ENCODE measurements at regions not wholly inside any gene's neighbourhood (a gene's known extent, or its start where the extent isn't known, plus 50 kb on each side); places are given as distances from the start of the nearest gene placed in this dataset.

GRCh38 chr5:33309068-33309467 lies 131.7 kb upstream of the TARS1 start:
- ChIA-PET POLR2A (no interaction called here), CTCF (no interaction called here)
- H4K20me1 ChIP-seq (ENCODE audit: insufficient read depth): no peaks in the 10 kb centered on the region
- no peak for TF ChIP-seq ELF1 (IDR thresholded peaks at IDR 0.05)
- no peak for TF ChIP-seq EZH2phosphoT487 (IDR thresholded peaks at IDR 0.05; ENCODE audit: borderline replicate concordance, low read depth)
- no peak for TF ChIP-seq MAX (IDR thresholded peaks at IDR 0.05; ENCODE audit: low read depth)
- no peak for TF ChIP-seq MEF2A (IDR thresholded peaks at IDR 0.05; ENCODE audit: borderline replicate concordance, low read depth)
- no peak for TF ChIP-seq TEAD4 (IDR thresholded peaks at IDR 0.05; ENCODE audit: borderline replicate concordance, insufficient read depth)
- TF ChIP-seq FOXJ3 (CRISPR knock-in tag; IDR thresholded peaks at IDR 0.05): no peak
- TF ChIP-seq IRF3 (IDR thresholded peaks at IDR 0.05; ENCODE audit: low read depth, low read length): no peak
- no peak for TF ChIP-seq CTCF (IDR thresholded peaks at IDR 0.05)
- no peak for TF ChIP-seq MXI1 (IDR thresholded peaks at IDR 0.05; ENCODE audit: low read depth, low read length)
- no peak for TF ChIP-seq RXRA (IDR thresholded peaks at IDR 0.05; ENCODE audit: borderline replicate concordance, low read depth)
- TF ChIP-seq SMC3 (IDR thresholded peaks at IDR 0.05; ENCODE audit: low read depth, low read length): no peak
- TF ChIP-seq JUND (IDR thresholded peaks at IDR 0.05): no peak
- no peak for TF ChIP-seq FOXM1 (IDR thresholded peaks at IDR 0.05; ENCODE audit: low read depth)
- no peak for TF ChIP-seq RCOR1 (IDR thresholded peaks at IDR 0.05; ENCODE audit: low read length)
- no peak for TF ChIP-seq GABPA (IDR thresholded peaks at IDR 0.05; ENCODE audit: low read depth)
- no peak for TF ChIP-seq FOSL2 (IDR thresholded peaks at IDR 0.05; ENCODE audit: borderline replicate concordance, low read depth)
- TF ChIP-seq REST (IDR thresholded peaks at IDR 0.05; ENCODE audit: low read depth, low read length): no peak
- WGBS (ENCODE audit: low lambda C conversion rate): 40% methylated on average over 2 of the region's 2 CpGs
- no peaks in the 10 kb centered on the region for H3K79me2 ChIP-seq (ENCODE audit: insufficient read depth)
- H3K27ac ChIP-seq (ENCODE audit: low read depth in 2 of 2, low read length in 1 of 2): peak overlapping the region; percentile 2 to 100; a peak in 3 of 4 replicates
- no peaks in the 10 kb centered on the region for H3K27me3 ChIP-seq (ENCODE audit: insufficient read depth)
- peaks cover 0 to 50% of the 10 kb centered on the region in 2 experiments; a peak in 3 of 4 replicates for H3K4me1 ChIP-seq (ENCODE audit: control insufficient read depth in 1 of 2, insufficient read depth in 2 of 2, low read depth in 1 of 2, low read length in 1 of 2)
- peak overlapping the region; percentile 73; the same call in 1 of the 2 replicates for H3K9ac ChIP-seq
- H3F3A ChIP-seq (replicated peaks; ENCODE audit: insufficient read depth): peaks cover 72% of the 10 kb centered on the region
- no peaks in the 10 kb centered on the region for H3K36me3 ChIP-seq (replicated peaks in 1 of 2; ENCODE audit: control insufficient read depth in 1 of 2, insufficient read depth in 2 of 2, low read length in 1 of 2)
- no peak overlapping the region for H3K4me3 ChIP-seq (ENCODE audit: low read depth in 2 of 2, low read length in 1 of 2)
- H3K9me2 ChIP-seq: no peaks in the 10 kb centered on the region
- no peak for DNase-seq
- peak overlapping the region; percentile 54; the same call in 1 of the 2 replicates for H3K4me2 ChIP-seq
- no peaks in the 10 kb centered on the region for H3K9me3 ChIP-seq
- peak overlapping the region; percentile 53; the same call in 1 of the 2 replicates for H2AFZ ChIP-seq (ENCODE audit: low read depth)
